Omental fat pad (tissue), 3 donors: ENCODE measurements at regions not wholly inside any gene's neighbourhood (a gene's known extent, or its start where the extent isn't known, plus 50 kb on each side); places are given as distances from the start of the nearest gene placed in this dataset.

ENCODE experiments used
- ATAC-seq: fragments of 150-250 bp; one replicate; pipeline ENCODE4 v1.9.1; 2016; ENCODE audit warnings: mild to moderate bottlenecking, moderate library complexity; ENCODE audit not compliant: low FRiP score
- DNase-seq: peaks from one replicate; pipeline ENCODE4 v3.0.0-alpha.2; 2019; ENCODE audit warnings: low spot score
- CTCF ChIP-seq, 3 donors: fragments of 450-650 bp; IDR thresholded peaks; one replicate each; pipeline ENCODE4 v1.5.1; 2016 to 2017; ENCODE audit warnings: antibody characterized with exemption in 3 of 3, mild to moderate bottlenecking in 3 of 3, moderate library complexity in 2 of 3

- DNase-seq: no peak
- TF ChIP-seq CTCF (IDR thresholded peaks at IDR 0.05): no peak
- no peak for ATAC-seq
Measured at GRCh38 chrX:34437586-34437985, 219.5 kb downstream of the TMEM47 start.

GRCh38 chrX:34426334-34426733 lies 230.8 kb downstream of the TMEM47 start:
- DNase-seq: no peak
- no peak for TF ChIP-seq CTCF (IDR thresholded peaks at IDR 0.05)
- no peak for ATAC-seq

- no peak for TF ChIP-seq CTCF (IDR thresholded peaks at IDR 0.05)
- ATAC-seq: no peak
- DNase-seq: no peak
Measured at GRCh38 chrX:34406580-34406979, 250.5 kb downstream of the TMEM47 start.

GRCh38 chrX:34404386-34405070 lies 252.6 kb downstream of the TMEM47 start:
- DNase-seq (no peak), ATAC-seq (peak; percentile 37)
- no peak for TF ChIP-seq CTCF (IDR thresholded peaks at IDR 0.05)

- DNase-seq (no peak), ATAC-seq (no peak)
- no peak for TF ChIP-seq CTCF (IDR thresholded peaks at IDR 0.05)
Measured at GRCh38 chrX:34401411-34401810, 255.7 kb downstream of the TMEM47 start.

GRCh38 chrX:34382416-34382815 lies 250.3 kb upstream of the FAM47A start:
- no peak for TF ChIP-seq CTCF (IDR thresholded peaks at IDR 0.05)
- ATAC-seq: no peak
- DNase-seq: no peak

- ATAC-seq: no peak
- no peak for DNase-seq
- no peak for TF ChIP-seq CTCF (IDR thresholded peaks at IDR 0.05)
Measured at GRCh38 chrX:34381241-34381640, 249.1 kb upstream of the FAM47A start.
